Loucy (cell line): ENCODE measurements at regions not wholly inside any gene's neighbourhood (a gene's known extent, or its start where the extent isn't known, plus 50 kb on each side); places are given as distances from the start of the nearest gene placed in this dataset.

Experiments used
- H2AFZ ChIP-seq: fragments of 200-600 bp; sonication (generic); 2 replicates; pipeline ENCODE4 v1.6.0; 2016; ENCODE audit warnings: antibody characterized with exemption, mild to moderate bottlenecking, low read length, moderate library complexity
- H3F3A ChIP-seq: fragments of 200-600 bp; 2 replicates; pipeline ENCODE4 v1.6.0; 2016; ENCODE audit warnings: antibody characterized with exemption, low read depth, mild to moderate bottlenecking
- H3K27me3 ChIP-seq: fragments of 200-600 bp; sonication (generic); 2 replicates; pipeline ENCODE4 v1.6.1; 2014; ENCODE audit warnings: low read length, mild to moderate bottlenecking; ENCODE audit not compliant: insufficient read depth, poor library complexity, severe bottlenecking
- H3K36me3 ChIP-seq: fragments of 200-600 bp; sonication (generic); 2 replicates; pipeline ENCODE4 v1.6.1; 2016; ENCODE audit warnings: low read length; ENCODE audit not compliant: insufficient read depth
- H3K4me1 ChIP-seq: fragments of 200-600 bp; sonication (generic); 2 replicates; pipeline ENCODE4 v1.5.1; 2014; ENCODE audit warnings: low read length, mild to moderate bottlenecking; ENCODE audit not compliant: insufficient read depth, poor library complexity, severe bottlenecking
- H3K4me2 ChIP-seq: fragments of 200-600 bp; sonication (generic); 2 replicates; pipeline ENCODE4 v1.6.0; 2014; ENCODE audit warnings: antibody characterized with exemption, low read length, low read depth, mild to moderate bottlenecking; ENCODE audit not compliant: poor library complexity, severe bottlenecking
- H3K4me3 ChIP-seq: fragments of 200-600 bp; sonication (generic); 2 replicates; pipeline ENCODE4 v1.5.1; 2014; ENCODE audit warnings: low read length, mild to moderate bottlenecking, mixed read lengths; ENCODE audit not compliant: poor library complexity, severe bottlenecking
- H3K79me2 ChIP-seq: fragments of 200-600 bp; sonication (generic); 2 replicates; pipeline ENCODE4 v1.6.1; 2014; ENCODE audit warnings: low read length; ENCODE audit not compliant: insufficient read depth
- H3K9ac ChIP-seq: fragments of 200-600 bp; sonication (generic); 2 replicates; pipeline ENCODE4 v1.6.0; 2014; ENCODE audit warnings: mild to moderate bottlenecking, low read depth, low read length, moderate library complexity; ENCODE audit not compliant: poor library complexity, severe bottlenecking
- H3K9me2 ChIP-seq: fragments of 200-600 bp; sonication (generic); replicated peaks from 2 replicates; pipeline ENCODE4 v1.6.1; 2016; ENCODE audit warnings: low read depth, low read length, mixed read lengths
- H3K9me3 ChIP-seq: fragments of 200-600 bp; sonication (generic); 2 replicates; pipeline ENCODE4 v1.6.1; 2014; ENCODE audit warnings: mild to moderate bottlenecking, antibody characterized with exemption, low read length, low read depth; ENCODE audit not compliant: insufficient read depth
- H4K20me1 ChIP-seq: fragments of 200-600 bp; sonication (generic); 2 replicates; pipeline ENCODE4 v1.6.0; 2014; ENCODE audit warnings: antibody characterized with exemption, low read length, mild to moderate bottlenecking; ENCODE audit not compliant: insufficient read depth, poor library complexity, severe bottlenecking
- CTCF ChIP-seq: fragments of 200-600 bp; sonication (generic); conservative IDR thresholded peaks from 2 replicates; pipeline ENCODE4 v1.5.1; 2014; ENCODE audit warnings: mild to moderate bottlenecking, antibody characterized with exemption, low read length
- EZH2phosphoT487 ChIP-seq: fragments of 200-600 bp; IDR thresholded peaks from 2 replicates; pipeline ENCODE4 v1.6.1; 2018; ENCODE audit warnings: antibody characterized with exemption, mild to moderate bottlenecking, moderate library complexity, borderline replicate concordance

- Histone ChIP-seq H3F3A (no peaks in the 10 kb centered on the region), H3K9me2 (no peaks in the 10 kb centered on the region), H2AFZ (no peak overlapping the region), H3K4me2 (no peak overlapping the region), H4K20me1 (no peaks in the 10 kb centered on the region), H3K27me3 (no peaks in the 10 kb centered on the region), H3K4me1 (no peaks in the 10 kb centered on the region), H3K9me3 (no peaks in the 10 kb centered on the region), H3K36me3 (no peaks in the 10 kb centered on the region), H3K9ac (no peak overlapping the region), H3K79me2 (no peaks in the 10 kb centered on the region), H3K4me3 (no peak overlapping the region)
- TF ChIP-seq CTCF, result no peak
- TF ChIP-seq EZH2phosphoT487, result no peak
Observed at GRCh38 chr2:819121-819520, 131.5 kb upstream of the SNTG2 start.

DNA sequence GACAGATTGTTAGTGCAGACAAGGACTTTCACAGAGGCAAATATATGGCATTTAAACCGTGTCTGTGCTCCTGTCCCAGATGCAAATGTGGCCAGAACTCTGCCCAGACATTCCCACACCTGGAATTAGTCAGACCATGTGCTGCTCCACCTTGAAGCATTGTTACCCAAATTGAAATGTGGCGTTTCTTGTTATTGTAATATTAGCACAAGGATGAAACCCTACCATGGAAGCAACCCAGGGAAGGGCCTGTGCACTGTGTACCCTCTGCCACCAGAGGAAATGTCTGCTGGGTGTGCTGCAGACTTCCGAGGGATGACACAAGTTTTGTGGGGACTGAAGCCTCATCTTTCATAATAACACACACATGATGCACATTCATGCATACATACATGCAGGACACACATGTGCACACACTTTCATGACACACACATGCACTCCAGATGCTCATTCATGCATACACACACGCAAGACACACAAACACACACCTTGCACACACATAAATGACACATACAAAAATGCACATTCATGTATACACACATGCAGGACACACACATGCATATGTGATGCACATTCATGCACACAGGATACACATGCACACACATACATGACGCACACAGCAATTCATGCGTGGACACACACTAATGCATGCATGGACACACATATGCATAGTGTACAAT is 133.2 kb upstream of the SNTG2 start:
- no peak overlapping the region for H2AFZ ChIP-seq
- H3K36me3 ChIP-seq, result no peaks in the 10 kb centered on the region
- no peak overlapping the region for H3K4me2 ChIP-seq
- H3K79me2 ChIP-seq, result no peaks in the 10 kb centered on the region
- no peaks in the 10 kb centered on the region for H3F3A ChIP-seq
- H3K4me1 ChIP-seq, result no peaks in the 10 kb centered on the region
- no peak overlapping the region for H3K9ac ChIP-seq
- no peaks in the 10 kb centered on the region for H3K27me3 ChIP-seq
- no peak overlapping the region for H3K4me3 ChIP-seq
- H3K9me2 ChIP-seq, result no peaks in the 10 kb centered on the region
- H3K9me3 ChIP-seq, result no peaks in the 10 kb centered on the region
- TF ChIP-seq CTCF (no peak), EZH2phosphoT487 (no peak)
- H4K20me1 ChIP-seq, result no peaks in the 10 kb centered on the region

- no peak overlapping the region for H3K4me3 ChIP-seq
- no peaks in the 10 kb centered on the region for H4K20me1 ChIP-seq
- H3K27me3 ChIP-seq, result no peaks in the 10 kb centered on the region
- H3K36me3 ChIP-seq, result no peaks in the 10 kb centered on the region
- no peaks in the 10 kb centered on the region for H3K9me2 ChIP-seq
- H3F3A ChIP-seq, result no peaks in the 10 kb centered on the region
- no peaks in the 10 kb centered on the region for H3K9me3 ChIP-seq
- no peak overlapping the region for H3K4me2 ChIP-seq
- H2AFZ ChIP-seq, result no peak overlapping the region
- H3K79me2 ChIP-seq, result no peaks in the 10 kb centered on the region
- TF ChIP-seq EZH2phosphoT487 (no peak), CTCF (no peak)
- no peak overlapping the region for H3K9ac ChIP-seq
- no peaks in the 10 kb centered on the region for H3K4me1 ChIP-seq
Observed at GRCh38 chr2:816278-816677, 134.4 kb upstream of the SNTG2 start.
